ENCODE measurements at regions not wholly inside any gene's neighbourhood (a gene's known extent, or its start where the extent isn't known, plus 50 kb on each side); places are given as distances from the start of the nearest gene placed in this dataset.

GRCh38 chr13:67408798-67409197 lies 178.7 kb upstream of the PCDH9 start:
- TF ChIP-seq RARB (CRISPR knock-in tag; IDR thresholded peaks at IDR 0.05) (no peak), EP300 (IDR thresholded peaks at IDR 0.05) (no peak), CTCF (IDR thresholded peaks at IDR 0.05) (no peak), REST (IDR thresholded peaks at IDR 0.05) (no peak)
